Cardiac fibroblast (primary cell): ENCODE measurements at regions not wholly inside any gene's neighbourhood (a gene's known extent, or its start where the extent isn't known, plus 50 kb on each side); places are given as distances from the start of the nearest gene placed in this dataset.
A peak's percentile ranks its signal among the peaks of the same experiment; 100 is the strongest.

Source experiments
- DNase-seq, 2 donors: peaks; one replicate each; pipeline versions ENCODE4 v3.0.0 to v3.0.0-alpha.2; 2010; ENCODE audit warnings: low read depth in 2 of 2
- H3K4me3 ChIP-seq, 2 donors: replicated peaks in 1 of 2; 1 replicate in 1 of 2; 2 replicates in 1 of 2; pipeline ENCODE4 v1.5.1; 2011; ENCODE audit warnings: low read depth in 2 of 2, low read length in 2 of 2, mild to moderate bottlenecking in 2 of 2, moderate library complexity in 1 of 2
- TF ChIP-seq, protein P1 (sequence below): IDR thresholded peaks from one replicate; pipeline ENCODE4 v1.5.1; 2011; ENCODE audit warnings: low read depth, mild to moderate bottlenecking, low read length, inconsistent platforms

GRCh38 chr14:65900164-65900563, 487.6 kb downstream of the FUT8 start:
- no peak overlapping the region for H3K4me3 ChIP-seq
- DNase-seq, result no peak
- TF ChIP-seq, protein P1, sequence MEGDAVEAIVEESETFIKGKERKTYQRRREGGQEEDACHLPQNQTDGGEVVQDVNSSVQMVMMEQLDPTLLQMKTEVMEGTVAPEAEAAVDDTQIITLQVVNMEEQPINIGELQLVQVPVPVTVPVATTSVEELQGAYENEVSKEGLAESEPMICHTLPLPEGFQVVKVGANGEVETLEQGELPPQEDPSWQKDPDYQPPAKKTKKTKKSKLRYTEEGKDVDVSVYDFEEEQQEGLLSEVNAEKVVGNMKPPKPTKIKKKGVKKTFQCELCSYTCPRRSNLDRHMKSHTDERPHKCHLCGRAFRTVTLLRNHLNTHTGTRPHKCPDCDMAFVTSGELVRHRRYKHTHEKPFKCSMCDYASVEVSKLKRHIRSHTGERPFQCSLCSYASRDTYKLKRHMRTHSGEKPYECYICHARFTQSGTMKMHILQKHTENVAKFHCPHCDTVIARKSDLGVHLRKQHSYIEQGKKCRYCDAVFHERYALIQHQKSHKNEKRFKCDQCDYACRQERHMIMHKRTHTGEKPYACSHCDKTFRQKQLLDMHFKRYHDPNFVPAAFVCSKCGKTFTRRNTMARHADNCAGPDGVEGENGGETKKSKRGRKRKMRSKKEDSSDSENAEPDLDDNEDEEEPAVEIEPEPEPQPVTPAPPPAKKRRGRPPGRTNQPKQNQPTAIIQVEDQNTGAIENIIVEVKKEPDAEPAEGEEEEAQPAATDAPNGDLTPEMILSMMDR, result no peak

- no peak for DNase-seq
- H3K4me3 ChIP-seq, result no peak overlapping the region
- TF ChIP-seq, protein P1, result no peak
Measured at GRCh38 chr14:65901595-65901994, 489.1 kb downstream of the FUT8 start.

GRCh38 chr14:65904988-65905387, 492.5 kb downstream of the FUT8 start:
- no peak overlapping the region for H3K4me3 ChIP-seq
- TF ChIP-seq, protein P1, result no peak
- DNase-seq, result no peak

GRCh38 chr14:65906344-65906743, 493.8 kb downstream of the FUT8 start:
- no peak overlapping the region for H3K4me3 ChIP-seq
- DNase-seq, result peak; percentile 1 to 3
- TF ChIP-seq, protein P1, result no peak

DNA sequence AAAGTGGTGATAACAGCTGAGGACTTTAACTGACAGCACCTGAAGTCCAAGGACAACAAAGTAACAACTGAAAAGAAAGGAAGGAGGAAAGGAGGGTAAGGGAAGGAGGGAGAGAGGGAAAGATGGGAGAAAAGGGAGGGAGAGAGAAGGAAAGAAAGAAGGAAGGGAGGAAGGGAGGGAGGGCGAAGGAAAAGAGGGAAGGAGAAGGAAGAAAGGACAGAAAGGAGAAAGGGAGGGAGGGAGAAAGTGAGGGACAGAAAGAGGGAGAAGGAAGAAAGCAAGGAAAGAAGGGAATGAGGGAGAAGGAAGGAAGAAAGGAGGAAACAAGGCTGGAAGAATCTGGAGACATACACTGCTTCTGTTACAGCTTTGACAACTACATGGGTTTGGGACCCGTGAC, 494.4 kb downstream of the FUT8 start:
- TF ChIP-seq, protein P1, result no peak
- no peak overlapping the region for H3K4me3 ChIP-seq
- DNase-seq, result no peak

DNA sequence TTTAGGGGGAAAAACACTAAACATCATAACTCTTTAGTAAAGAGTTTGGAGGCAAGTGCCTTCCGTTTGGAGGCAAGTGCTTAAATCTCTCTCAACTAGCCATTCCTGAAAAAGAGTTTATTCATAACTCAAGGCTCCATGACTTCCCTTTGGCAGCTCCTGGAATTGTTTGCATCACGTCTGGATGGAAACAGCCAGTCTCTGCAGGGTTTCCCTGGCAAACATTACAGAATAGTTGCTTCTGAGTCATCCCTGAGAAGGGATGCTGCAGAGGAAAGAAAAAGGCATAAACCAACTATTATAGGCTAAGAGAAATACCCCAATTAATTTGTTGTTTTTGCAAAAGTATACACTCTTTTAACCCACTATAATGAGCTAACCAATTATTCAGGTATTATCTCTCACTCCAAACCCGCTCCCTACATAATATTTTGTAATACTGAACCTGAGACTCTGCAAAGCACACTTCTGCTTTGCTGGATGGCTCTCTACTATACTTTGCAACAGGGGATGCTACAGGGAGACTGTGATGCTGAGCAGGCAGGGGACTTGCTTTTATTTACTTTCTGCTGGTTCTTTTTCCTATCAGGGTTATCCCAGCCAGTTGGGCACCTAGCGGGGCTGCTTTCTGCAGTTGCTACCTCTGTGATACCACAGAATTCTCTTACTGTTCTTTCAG, 497.7 kb downstream of the FUT8 start:
- TF ChIP-seq, protein P1, result no peak
- no peak overlapping the region for H3K4me3 ChIP-seq
- peak; percentile 41 to 70 for DNase-seq

GRCh38 chr14:65915125-65915524, 502.6 kb downstream of the FUT8 start:
- no peak overlapping the region for H3K4me3 ChIP-seq
- TF ChIP-seq, protein P1, result no peak
- no peak for DNase-seq
